ENCODE measurements at regions not wholly inside any gene's neighbourhood (a gene's known extent, or its start where the extent isn't known, plus 50 kb on each side); places are given as distances from the start of the nearest gene placed in this dataset.
"Not testable (repeated sequence)": the region's sequence is repeated elsewhere in the genome, so short reads cannot be mapped to it uniquely, and the experiment has no call there.

DNA sequence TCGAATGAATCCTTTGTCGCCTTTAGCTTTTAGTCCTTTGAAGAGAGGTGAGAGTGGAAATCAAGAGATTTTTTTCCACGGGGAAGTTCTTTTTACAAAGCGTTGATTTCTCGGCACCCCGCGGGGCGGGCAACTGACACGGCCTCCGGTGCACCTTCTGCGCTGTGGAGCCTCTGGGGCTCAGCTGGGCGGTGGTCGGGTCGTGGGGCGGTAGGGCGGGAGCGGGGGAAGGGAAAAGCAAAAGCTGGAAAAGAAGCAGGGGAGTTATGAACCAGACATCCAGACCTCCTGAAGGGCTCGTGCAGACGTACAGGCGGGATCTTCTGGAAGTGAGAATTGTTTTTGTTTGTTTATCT is 63.3 kb downstream of the PPIAL4C start:
- H4K20me1 ChIP-seq (replicated peaks; ENCODE audit: control insufficient read depth, extremely low read depth, insufficient read depth, low read length); H3K27me3 ChIP-seq (ENCODE audit: control insufficient read depth in 2 of 2, insufficient read depth in 2 of 2, low read length in 2 of 2); H3K4me2 ChIP-seq (ENCODE audit: insufficient read depth, low read length); H3K9me3 ChIP-seq (replicated peaks; ENCODE audit: control insufficient read depth, insufficient read depth, low read length); H3K36me3 ChIP-seq (ENCODE audit: control insufficient read depth in 2 of 2, extremely low read depth in 1 of 2, insufficient read depth in 2 of 2, low read length in 2 of 2); intact Hi-C loops (cut with micrococcal nuclease); H3K4me3 ChIP-seq (replicated peaks in 1 of 3; ENCODE audit: insufficient read depth in 1 of 3, low read depth in 1 of 3, low read length in 3 of 3); H2AFZ ChIP-seq (ENCODE audit: low read depth, low read length); H3K9ac ChIP-seq (replicated peaks; ENCODE audit: extremely low read depth, insufficient read depth, low read length); CTCF ChIA-PET; H3K4me1 ChIP-seq (ENCODE audit: control insufficient read depth, extremely low read depth, insufficient read depth, low read length); FAIRE-seq; BruUV-seq (replicated peaks); H3K9me1 ChIP-seq (replicated peaks; ENCODE audit: control insufficient read depth, extremely low read depth, insufficient read depth, low read length); DNase-seq (ENCODE audit: low read depth, low spot score); dilution Hi-C loops (cut with MboI; ENCODE audit: extremely low pct_ligation_motif_present, low sequenced_read_pairs); POLR2A ChIA-PET; H3K79me2 ChIP-seq (ENCODE audit: control insufficient read depth, insufficient read depth, low read length); H3K27ac ChIP-seq (ENCODE audit: insufficient read depth, low read depth, low read length): not testable (repeated sequence)

DNA sequence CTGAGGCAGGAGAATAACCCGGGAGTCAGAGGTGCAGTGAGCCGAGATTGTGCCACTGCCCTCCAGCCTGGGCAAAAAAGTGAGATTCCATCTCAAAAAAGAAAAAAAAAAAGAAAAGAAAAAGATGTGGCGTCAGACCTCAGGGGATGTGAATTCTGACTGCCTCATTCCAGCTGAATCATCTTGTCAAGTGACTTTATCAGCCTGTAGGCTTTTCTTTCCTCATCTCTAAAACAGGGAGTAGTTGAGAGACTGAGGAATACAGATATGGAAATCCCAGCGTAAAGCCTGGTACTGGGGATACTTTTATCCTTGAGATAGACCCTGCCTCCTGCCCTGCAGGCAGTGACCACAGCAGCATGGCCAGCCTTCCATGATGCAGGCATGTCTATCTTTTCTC is 74.1 kb downstream of the PPIAL4C start:
- H3K79me2 ChIP-seq (ENCODE audit: control insufficient read depth, insufficient read depth, low read length); H3K4me3 ChIP-seq (replicated peaks in 1 of 3; ENCODE audit: insufficient read depth in 1 of 3, low read depth in 1 of 3, low read length in 3 of 3); POLR2A ChIA-PET; H3K9me1 ChIP-seq (replicated peaks; ENCODE audit: control insufficient read depth, extremely low read depth, insufficient read depth, low read length); H3K9me3 ChIP-seq (replicated peaks; ENCODE audit: control insufficient read depth, insufficient read depth, low read length); H3K27me3 ChIP-seq (ENCODE audit: control insufficient read depth in 2 of 2, insufficient read depth in 2 of 2, low read length in 2 of 2); H3K4me1 ChIP-seq (ENCODE audit: control insufficient read depth, extremely low read depth, insufficient read depth, low read length); H3K36me3 ChIP-seq (ENCODE audit: control insufficient read depth in 2 of 2, extremely low read depth in 1 of 2, insufficient read depth in 2 of 2, low read length in 2 of 2); DNase-seq (ENCODE audit: low read depth, low spot score); H3K27ac ChIP-seq (ENCODE audit: insufficient read depth, low read depth, low read length); dilution Hi-C loops (cut with MboI; ENCODE audit: extremely low pct_ligation_motif_present, low sequenced_read_pairs); intact Hi-C loops (cut with micrococcal nuclease); FAIRE-seq; CTCF ChIA-PET; H2AFZ ChIP-seq (ENCODE audit: low read depth, low read length); H3K4me2 ChIP-seq (ENCODE audit: insufficient read depth, low read length); BruUV-seq (replicated peaks); H3K9ac ChIP-seq (replicated peaks; ENCODE audit: extremely low read depth, insufficient read depth, low read length); H4K20me1 ChIP-seq (replicated peaks; ENCODE audit: control insufficient read depth, extremely low read depth, insufficient read depth, low read length): not testable (repeated sequence)

DNA sequence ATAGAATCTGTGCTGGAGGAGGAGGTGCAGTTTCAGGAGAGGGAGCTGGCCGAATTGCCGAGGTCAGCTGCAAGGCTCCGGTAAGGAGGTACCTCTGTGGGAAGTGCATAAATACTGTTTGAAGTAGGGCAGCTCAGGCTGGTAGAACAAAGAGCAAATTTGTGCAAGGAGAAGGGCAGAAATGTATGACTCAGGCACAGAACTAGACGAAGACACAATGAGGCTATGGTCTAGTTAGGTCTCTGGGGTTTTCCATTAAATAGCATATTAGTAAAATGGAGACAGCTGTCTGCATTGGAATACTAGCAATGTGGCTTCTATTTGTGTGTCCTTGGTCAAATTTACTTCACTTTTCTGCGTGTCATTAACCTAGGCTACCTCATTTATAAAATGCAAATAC is 74.5 kb downstream of the PPIAL4C start:
- H3K27ac ChIP-seq (ENCODE audit: insufficient read depth, low read depth, low read length); FAIRE-seq; intact Hi-C loops (cut with micrococcal nuclease); BruUV-seq (replicated peaks); H3K9me3 ChIP-seq (replicated peaks; ENCODE audit: control insufficient read depth, insufficient read depth, low read length); H2AFZ ChIP-seq (ENCODE audit: low read depth, low read length); CTCF ChIA-PET; H3K9me1 ChIP-seq (replicated peaks; ENCODE audit: control insufficient read depth, extremely low read depth, insufficient read depth, low read length); H3K4me2 ChIP-seq (ENCODE audit: insufficient read depth, low read length); dilution Hi-C loops (cut with MboI; ENCODE audit: extremely low pct_ligation_motif_present, low sequenced_read_pairs); H3K36me3 ChIP-seq (ENCODE audit: control insufficient read depth in 2 of 2, extremely low read depth in 1 of 2, insufficient read depth in 2 of 2, low read length in 2 of 2); H3K9ac ChIP-seq (replicated peaks; ENCODE audit: extremely low read depth, insufficient read depth, low read length); H3K4me3 ChIP-seq (replicated peaks in 1 of 3; ENCODE audit: insufficient read depth in 1 of 3, low read depth in 1 of 3, low read length in 3 of 3); H3K4me1 ChIP-seq (ENCODE audit: control insufficient read depth, extremely low read depth, insufficient read depth, low read length); POLR2A ChIA-PET; H4K20me1 ChIP-seq (replicated peaks; ENCODE audit: control insufficient read depth, extremely low read depth, insufficient read depth, low read length); H3K79me2 ChIP-seq (ENCODE audit: control insufficient read depth, insufficient read depth, low read length); DNase-seq (ENCODE audit: low read depth, low spot score); H3K27me3 ChIP-seq (ENCODE audit: control insufficient read depth in 2 of 2, insufficient read depth in 2 of 2, low read length in 2 of 2): not testable (repeated sequence)

DNA sequence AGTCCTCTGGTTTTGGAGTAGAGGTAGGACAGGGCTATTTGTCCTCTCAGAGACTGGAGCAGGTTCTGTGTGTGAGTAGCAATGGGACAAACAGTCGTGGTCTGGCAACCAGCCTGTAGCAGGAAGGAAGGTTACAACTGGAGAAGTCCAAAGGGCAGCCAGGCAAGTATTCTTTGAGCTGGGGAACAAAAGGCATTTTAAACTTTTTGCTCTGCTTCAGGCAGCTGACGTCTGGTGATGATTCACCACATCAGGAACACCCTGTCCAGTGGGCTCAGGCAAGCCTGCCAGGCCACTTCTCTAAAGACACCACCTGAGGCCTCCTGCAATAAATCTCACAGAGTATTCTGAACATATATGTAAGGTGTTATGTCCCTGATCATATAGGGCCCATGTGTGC is 81.0 kb downstream of the PPIAL4C start:
- H3K9me3 ChIP-seq (replicated peaks; ENCODE audit: control insufficient read depth, insufficient read depth, low read length); H3K9me1 ChIP-seq (replicated peaks; ENCODE audit: control insufficient read depth, extremely low read depth, insufficient read depth, low read length); dilution Hi-C loops (cut with MboI; ENCODE audit: extremely low pct_ligation_motif_present, low sequenced_read_pairs); H3K36me3 ChIP-seq (ENCODE audit: control insufficient read depth in 2 of 2, extremely low read depth in 1 of 2, insufficient read depth in 2 of 2, low read length in 2 of 2); H3K4me3 ChIP-seq (replicated peaks in 1 of 3; ENCODE audit: insufficient read depth in 1 of 3, low read depth in 1 of 3, low read length in 3 of 3); BruUV-seq (replicated peaks); CTCF ChIA-PET; FAIRE-seq; H3K9ac ChIP-seq (replicated peaks; ENCODE audit: extremely low read depth, insufficient read depth, low read length); H3K4me1 ChIP-seq (ENCODE audit: control insufficient read depth, extremely low read depth, insufficient read depth, low read length); DNase-seq (ENCODE audit: low read depth, low spot score); H3K79me2 ChIP-seq (ENCODE audit: control insufficient read depth, insufficient read depth, low read length); intact Hi-C loops (cut with micrococcal nuclease); H4K20me1 ChIP-seq (replicated peaks; ENCODE audit: control insufficient read depth, extremely low read depth, insufficient read depth, low read length); H3K4me2 ChIP-seq (ENCODE audit: insufficient read depth, low read length); H2AFZ ChIP-seq (ENCODE audit: low read depth, low read length); H3K27me3 ChIP-seq (ENCODE audit: control insufficient read depth in 2 of 2, insufficient read depth in 2 of 2, low read length in 2 of 2); H3K27ac ChIP-seq (ENCODE audit: insufficient read depth, low read depth, low read length); POLR2A ChIA-PET: not testable (repeated sequence)

All from endothelial cell of umbilical vein (primary cell).